Cardiac fibroblast (primary cell): ENCODE measurements at regions not wholly inside any gene's neighbourhood (a gene's known extent, or its start where the extent isn't known, plus 50 kb on each side); places are given as distances from the start of the nearest gene placed in this dataset.
A peak's percentile ranks its signal among the peaks of the same experiment; 100 is the strongest.

Experiments used
- DNase-seq, 2 donors: peaks; one replicate each; pipeline versions ENCODE4 v3.0.0 to v3.0.0-alpha.2; 2010; ENCODE audit warnings: low read depth in 2 of 2
- H3K4me3 ChIP-seq, 2 donors: replicated peaks in 1 of 2; 1 replicate in 1 of 2; 2 replicates in 1 of 2; pipeline ENCODE4 v1.5.1; 2011; ENCODE audit warnings: low read depth in 2 of 2, low read length in 2 of 2, mild to moderate bottlenecking in 2 of 2, moderate library complexity in 1 of 2
- TF ChIP-seq, protein P1 (sequence below): IDR thresholded peaks from one replicate; pipeline ENCODE4 v1.5.1; 2011; ENCODE audit warnings: low read depth, mild to moderate bottlenecking, low read length, inconsistent platforms

DNA sequence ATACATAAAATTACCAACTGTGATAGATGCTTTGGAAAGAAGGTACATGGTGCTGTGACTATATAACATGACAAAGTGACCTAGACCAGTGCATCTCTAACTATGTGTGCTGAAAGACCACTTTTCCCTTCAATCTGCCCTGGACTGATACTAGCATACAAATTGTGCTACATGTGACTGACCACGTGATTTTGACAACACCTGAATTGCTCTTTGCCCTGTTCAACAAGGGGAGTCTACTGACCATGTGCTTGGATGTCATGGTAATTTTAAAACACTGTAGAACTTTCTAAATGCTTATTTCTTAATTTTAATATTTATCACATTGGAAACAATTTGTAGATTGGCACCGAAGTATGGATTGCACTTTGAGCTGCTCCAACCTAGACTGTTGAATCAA lies 142.4 kb downstream of the CAND1 start:
- DNase-seq: no peak
- no peak overlapping the region for H3K4me3 ChIP-seq
- TF ChIP-seq, protein P1, sequence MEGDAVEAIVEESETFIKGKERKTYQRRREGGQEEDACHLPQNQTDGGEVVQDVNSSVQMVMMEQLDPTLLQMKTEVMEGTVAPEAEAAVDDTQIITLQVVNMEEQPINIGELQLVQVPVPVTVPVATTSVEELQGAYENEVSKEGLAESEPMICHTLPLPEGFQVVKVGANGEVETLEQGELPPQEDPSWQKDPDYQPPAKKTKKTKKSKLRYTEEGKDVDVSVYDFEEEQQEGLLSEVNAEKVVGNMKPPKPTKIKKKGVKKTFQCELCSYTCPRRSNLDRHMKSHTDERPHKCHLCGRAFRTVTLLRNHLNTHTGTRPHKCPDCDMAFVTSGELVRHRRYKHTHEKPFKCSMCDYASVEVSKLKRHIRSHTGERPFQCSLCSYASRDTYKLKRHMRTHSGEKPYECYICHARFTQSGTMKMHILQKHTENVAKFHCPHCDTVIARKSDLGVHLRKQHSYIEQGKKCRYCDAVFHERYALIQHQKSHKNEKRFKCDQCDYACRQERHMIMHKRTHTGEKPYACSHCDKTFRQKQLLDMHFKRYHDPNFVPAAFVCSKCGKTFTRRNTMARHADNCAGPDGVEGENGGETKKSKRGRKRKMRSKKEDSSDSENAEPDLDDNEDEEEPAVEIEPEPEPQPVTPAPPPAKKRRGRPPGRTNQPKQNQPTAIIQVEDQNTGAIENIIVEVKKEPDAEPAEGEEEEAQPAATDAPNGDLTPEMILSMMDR: no peak

DNA sequence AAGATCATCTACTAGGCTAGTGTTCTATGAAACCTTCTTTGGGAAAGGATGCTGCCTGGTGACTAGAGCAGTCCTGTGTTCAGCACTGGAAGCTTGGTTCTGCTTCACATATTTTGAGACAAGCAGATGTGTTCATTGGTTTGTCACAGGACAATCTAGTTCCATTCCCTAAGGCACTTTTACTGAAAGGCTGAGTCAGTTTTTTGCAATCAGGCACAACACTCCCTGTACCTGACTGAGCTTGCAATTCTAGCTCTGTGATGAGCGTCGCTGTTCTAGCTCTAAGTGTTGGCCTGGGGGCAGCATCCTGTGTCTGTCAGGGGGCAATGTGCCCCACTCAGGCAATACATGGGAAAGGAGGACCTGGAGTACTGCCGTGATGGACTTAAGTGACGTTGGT lies 144.4 kb downstream of the CAND1 start:
- no peak for DNase-seq
- TF ChIP-seq, protein P1: no peak
- H3K4me3 ChIP-seq: no peak overlapping the region

DNA sequence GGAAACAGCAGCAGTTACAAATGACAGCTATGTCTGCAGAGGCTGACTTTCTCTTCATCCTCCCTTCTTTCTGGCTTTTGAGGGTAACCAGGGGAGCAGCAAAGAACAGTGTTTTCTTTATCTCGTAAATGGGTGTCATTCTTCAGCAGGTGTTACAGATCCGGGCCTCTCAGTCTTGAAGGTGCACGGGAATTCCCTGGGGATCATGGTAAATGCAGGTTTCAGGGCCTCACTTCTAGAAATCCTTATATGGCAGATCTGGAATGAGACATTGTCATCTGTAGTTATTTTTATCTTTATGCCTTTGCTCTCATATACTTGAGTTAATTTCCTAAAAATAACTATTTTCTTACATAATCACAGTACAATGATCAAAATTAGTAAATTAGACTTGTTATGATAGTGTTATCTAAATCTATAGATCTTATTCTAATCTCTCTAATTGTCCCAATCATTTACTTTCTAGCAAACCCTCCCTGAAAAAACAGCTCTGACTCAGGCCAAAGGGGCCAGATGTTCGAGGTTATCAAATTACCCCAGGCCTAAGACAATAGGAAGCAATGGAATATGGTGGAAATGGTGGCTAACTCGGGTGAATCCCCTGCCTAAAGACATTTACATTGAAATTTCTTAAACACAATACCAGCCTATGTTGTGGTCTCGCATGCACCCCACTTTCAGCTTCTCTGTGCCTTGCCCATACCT lies 145.0 kb downstream of the CAND1 start:
- no peak overlapping the region for H3K4me3 ChIP-seq
- TF ChIP-seq, protein P1: no peak
- no peak for DNase-seq

DNA sequence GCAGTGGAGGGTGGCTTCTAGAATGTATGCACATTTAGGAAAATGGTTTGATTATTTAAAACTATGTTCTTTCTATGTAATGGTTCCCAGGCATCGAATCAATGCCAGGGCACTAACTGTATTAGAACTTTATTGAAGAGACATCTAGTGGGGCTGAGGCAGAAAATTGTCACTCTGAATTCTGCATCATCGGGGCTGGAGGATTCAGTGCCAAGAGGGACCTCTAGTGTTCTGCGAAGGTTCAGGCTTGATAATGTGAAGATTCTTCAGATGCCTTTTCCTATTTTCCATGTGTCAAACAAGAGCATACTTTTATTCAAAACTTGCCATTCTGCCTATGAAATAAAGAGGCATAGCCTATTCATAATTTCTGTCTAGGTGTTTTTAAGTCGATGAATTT lies 146.3 kb downstream of the CAND1 start:
- DNase-seq: peak; percentile 56 to 67
- no peak overlapping the region for H3K4me3 ChIP-seq
- TF ChIP-seq, protein P1: peak; percentile 56

DNA sequence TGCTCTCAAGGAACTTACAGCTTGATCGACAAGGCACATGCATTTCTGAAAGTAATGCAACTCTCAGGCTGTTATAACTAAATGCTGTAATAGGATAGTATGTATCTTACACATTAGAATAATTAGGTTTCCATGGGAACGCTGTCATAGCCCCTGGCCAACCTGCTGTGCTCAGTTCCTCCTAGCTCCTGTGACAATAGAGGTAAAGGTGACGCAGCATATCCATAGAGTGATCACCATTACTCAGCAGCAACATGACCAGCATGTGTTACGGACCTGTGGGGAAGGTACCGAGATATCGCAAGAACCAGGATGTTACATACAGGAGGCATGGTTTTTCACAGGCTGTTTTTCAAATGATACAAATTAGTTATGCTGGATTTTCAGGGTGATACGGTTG lies 150.7 kb downstream of the CAND1 start:
- TF ChIP-seq, protein P1: no peak
- DNase-seq: no peak
- H3K4me3 ChIP-seq: no peak overlapping the region

DNA sequence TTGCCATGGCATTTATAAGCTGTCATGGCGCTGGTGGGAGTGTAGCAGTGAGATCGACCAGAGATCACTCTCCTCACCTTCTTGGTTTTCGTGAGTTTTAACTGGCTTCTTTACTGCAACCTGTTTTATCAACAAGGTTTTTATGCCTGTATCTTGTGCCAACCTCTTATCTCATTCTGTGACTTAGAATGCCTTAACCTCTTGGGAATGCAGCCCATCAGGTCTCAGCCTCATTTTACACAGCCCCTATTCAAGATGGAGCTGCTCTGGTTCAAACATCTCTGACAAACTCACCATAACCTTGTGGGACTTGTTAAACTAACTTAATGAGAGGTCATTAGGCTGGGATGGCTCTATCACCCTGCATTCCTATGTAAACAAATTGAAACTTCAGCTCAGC lies 151.3 kb downstream of the CAND1 start:
- DNase-seq: no peak
- no peak overlapping the region for H3K4me3 ChIP-seq
- TF ChIP-seq, protein P1: no peak

DNA sequence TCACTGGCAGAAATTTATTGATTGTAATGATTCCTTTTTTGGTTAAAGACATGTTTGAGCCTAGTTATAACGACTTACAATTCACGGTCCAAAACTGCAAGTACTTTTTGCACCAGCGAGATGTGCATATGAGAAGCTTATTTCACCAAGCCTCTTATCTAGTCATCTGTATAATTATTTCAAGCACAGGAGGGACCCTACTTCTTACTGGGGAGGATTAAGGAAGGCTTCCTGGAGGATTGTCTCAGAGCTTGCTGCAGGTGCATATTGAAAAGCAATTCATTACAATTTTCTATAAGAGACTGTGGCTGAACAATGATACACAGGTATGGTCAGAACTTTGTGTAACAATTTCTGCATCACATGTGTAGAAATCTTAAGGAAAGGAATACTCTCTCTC lies 152.9 kb downstream of the CAND1 start:
- no peak overlapping the region for H3K4me3 ChIP-seq
- TF ChIP-seq, protein P1: no peak
- no peak for DNase-seq
